Loucy (cell line): ENCODE measurements at regions not wholly inside any gene's neighbourhood (a gene's known extent, or its start where the extent isn't known, plus 50 kb on each side); places are given as distances from the start of the nearest gene placed in this dataset.
"Not testable (repeated sequence)": the region's sequence is repeated elsewhere in the genome, so short reads cannot be mapped to it uniquely, and the experiment has no call there.

ENCODE experiments used
- H2AFZ ChIP-seq: fragments of 200-600 bp; sonication (generic); 2 replicates; pipeline ENCODE4 v1.6.0; 2016; ENCODE audit warnings: antibody characterized with exemption, mild to moderate bottlenecking, low read length, moderate library complexity
- H3F3A ChIP-seq: fragments of 200-600 bp; 2 replicates; pipeline ENCODE4 v1.6.0; 2016; ENCODE audit warnings: antibody characterized with exemption, low read depth, mild to moderate bottlenecking
- H3K27me3 ChIP-seq: fragments of 200-600 bp; sonication (generic); 2 replicates; pipeline ENCODE4 v1.6.1; 2014; ENCODE audit warnings: low read length, mild to moderate bottlenecking; ENCODE audit not compliant: insufficient read depth, poor library complexity, severe bottlenecking
- H3K36me3 ChIP-seq: fragments of 200-600 bp; sonication (generic); 2 replicates; pipeline ENCODE4 v1.6.1; 2016; ENCODE audit warnings: low read length; ENCODE audit not compliant: insufficient read depth
- H3K4me1 ChIP-seq: fragments of 200-600 bp; sonication (generic); 2 replicates; pipeline ENCODE4 v1.5.1; 2014; ENCODE audit warnings: low read length, mild to moderate bottlenecking; ENCODE audit not compliant: insufficient read depth, poor library complexity, severe bottlenecking
- H3K4me2 ChIP-seq: fragments of 200-600 bp; sonication (generic); 2 replicates; pipeline ENCODE4 v1.6.0; 2014; ENCODE audit warnings: antibody characterized with exemption, low read length, low read depth, mild to moderate bottlenecking; ENCODE audit not compliant: poor library complexity, severe bottlenecking
- H3K4me3 ChIP-seq: fragments of 200-600 bp; sonication (generic); 2 replicates; pipeline ENCODE4 v1.5.1; 2014; ENCODE audit warnings: low read length, mild to moderate bottlenecking, mixed read lengths; ENCODE audit not compliant: poor library complexity, severe bottlenecking
- H3K79me2 ChIP-seq: fragments of 200-600 bp; sonication (generic); 2 replicates; pipeline ENCODE4 v1.6.1; 2014; ENCODE audit warnings: low read length; ENCODE audit not compliant: insufficient read depth
- H3K9ac ChIP-seq: fragments of 200-600 bp; sonication (generic); 2 replicates; pipeline ENCODE4 v1.6.0; 2014; ENCODE audit warnings: mild to moderate bottlenecking, low read depth, low read length, moderate library complexity; ENCODE audit not compliant: poor library complexity, severe bottlenecking
- H3K9me2 ChIP-seq: fragments of 200-600 bp; sonication (generic); replicated peaks from 2 replicates; pipeline ENCODE4 v1.6.1; 2016; ENCODE audit warnings: low read depth, low read length, mixed read lengths
- H3K9me3 ChIP-seq: fragments of 200-600 bp; sonication (generic); 2 replicates; pipeline ENCODE4 v1.6.1; 2014; ENCODE audit warnings: mild to moderate bottlenecking, antibody characterized with exemption, low read length, low read depth; ENCODE audit not compliant: insufficient read depth
- H4K20me1 ChIP-seq: fragments of 200-600 bp; sonication (generic); 2 replicates; pipeline ENCODE4 v1.6.0; 2014; ENCODE audit warnings: antibody characterized with exemption, low read length, mild to moderate bottlenecking; ENCODE audit not compliant: insufficient read depth, poor library complexity, severe bottlenecking
- CTCF ChIP-seq: fragments of 200-600 bp; sonication (generic); conservative IDR thresholded peaks from 2 replicates; pipeline ENCODE4 v1.5.1; 2014; ENCODE audit warnings: mild to moderate bottlenecking, antibody characterized with exemption, low read length
- EZH2phosphoT487 ChIP-seq: fragments of 200-600 bp; IDR thresholded peaks from 2 replicates; pipeline ENCODE4 v1.6.1; 2018; ENCODE audit warnings: antibody characterized with exemption, mild to moderate bottlenecking, moderate library complexity, borderline replicate concordance

- no peaks in the 10 kb centered on the region for H3K79me2 ChIP-seq
- H3F3A ChIP-seq, result no peaks in the 10 kb centered on the region
- H2AFZ ChIP-seq, result no peak overlapping the region
- H3K36me3 ChIP-seq, result no peaks in the 10 kb centered on the region
- TF ChIP-seq EZH2phosphoT487 (no peak), CTCF (no peak)
- H3K4me3 ChIP-seq, result no peak overlapping the region
- no peak overlapping the region for H3K4me2 ChIP-seq
- no peaks in the 10 kb centered on the region for H3K9me3 ChIP-seq
- H3K9me2 ChIP-seq, result no peaks in the 10 kb centered on the region
- H4K20me1 ChIP-seq, result no peaks in the 10 kb centered on the region
- H3K9ac ChIP-seq, result no peak overlapping the region
- no peaks in the 10 kb centered on the region for H3K27me3 ChIP-seq
- peaks cover 31% of the 10 kb centered on the region for H3K4me1 ChIP-seq
Measured at GRCh38 chr1:234763367-234763766, 153.4 kb upstream of the IRF2BP2 start.

GRCh38 chr1:234762127-234762526, 152.1 kb upstream of the IRF2BP2 start:
- H3K4me1 ChIP-seq, result peaks cover 23% of the 10 kb centered on the region
- not testable (repeated sequence) for H2AFZ ChIP-seq, H3K36me3 ChIP-seq, H3K27me3 ChIP-seq, H3K9me2 ChIP-seq, H4K20me1 ChIP-seq, H3F3A ChIP-seq, H3K79me2 ChIP-seq, H3K4me3 ChIP-seq, H3K9me3 ChIP-seq, H3K9ac ChIP-seq, H3K4me2 ChIP-seq

- H3K9ac ChIP-seq, result no peak overlapping the region
- H2AFZ ChIP-seq, result peak overlapping the region; percentile 61
- no peaks in the 10 kb centered on the region for H3K9me3 ChIP-seq
- no peaks in the 10 kb centered on the region for H3K79me2 ChIP-seq
- TF ChIP-seq CTCF (no peak), EZH2phosphoT487 (no peak)
- no peak overlapping the region for H3K4me3 ChIP-seq
- peaks cover 23% of the 10 kb centered on the region for H3K4me1 ChIP-seq
- no peaks in the 10 kb centered on the region for H3F3A ChIP-seq
- H4K20me1 ChIP-seq, result no peaks in the 10 kb centered on the region
- no peaks in the 10 kb centered on the region for H3K27me3 ChIP-seq
- H3K4me2 ChIP-seq, result no peak overlapping the region
- H3K9me2 ChIP-seq, result no peaks in the 10 kb centered on the region
- H3K36me3 ChIP-seq, result no peaks in the 10 kb centered on the region
Measured at GRCh38 chr1:234760303-234760723, 150.3 kb upstream of the IRF2BP2 start.

- no peak overlapping the region for H3K9ac ChIP-seq
- no peaks in the 10 kb centered on the region for H3F3A ChIP-seq
- no peaks in the 10 kb centered on the region for H3K36me3 ChIP-seq
- H3K9me2 ChIP-seq, result no peaks in the 10 kb centered on the region
- no peak overlapping the region for H3K4me2 ChIP-seq
- H4K20me1 ChIP-seq, result no peaks in the 10 kb centered on the region
- H3K4me1 ChIP-seq, result peaks cover 23% of the 10 kb centered on the region
- no peak overlapping the region for H3K4me3 ChIP-seq
- no peaks in the 10 kb centered on the region for H3K27me3 ChIP-seq
- H3K79me2 ChIP-seq, result no peaks in the 10 kb centered on the region
- no peaks in the 10 kb centered on the region for H3K9me3 ChIP-seq
- H2AFZ ChIP-seq, result no peak overlapping the region
- TF ChIP-seq CTCF, result no peak
- TF ChIP-seq EZH2phosphoT487, result no peak
Measured at GRCh38 chr1:234759888-234760287, 149.9 kb upstream of the IRF2BP2 start.
